Kidney epithelial cell (primary cell): ENCODE measurements at regions not wholly inside any gene's neighbourhood (a gene's known extent, or its start where the extent isn't known, plus 50 kb on each side); places are given as distances from the start of the nearest gene placed in this dataset.

Experiments used
- DNase-seq: peaks from one replicate; pipeline ENCODE4 v3.0.0-alpha.2; 2010; ENCODE audit warnings: low read depth
- H3K27me3 ChIP-seq: 2 replicates; pipeline ENCODE4 v1.6.0; 2011; ENCODE audit warnings: low read length; ENCODE audit not compliant: control insufficient read depth, insufficient read depth
- H3K36me3 ChIP-seq: 2 replicates; pipeline ENCODE4 v1.5.1; 2011; ENCODE audit warnings: low read length; ENCODE audit not compliant: control insufficient read depth, insufficient read depth
- H3K4me3 ChIP-seq: 2 replicates; pipeline ENCODE4 v1.5.1; 2011; ENCODE audit warnings: low read depth, mild to moderate bottlenecking, control low read depth, low read length
- TF ChIP-seq, protein P1 (sequence below): IDR thresholded peaks from 2 replicates; pipeline ENCODE4 v1.5.1; 2011; ENCODE audit warnings: mild to moderate bottlenecking, moderate library complexity, low read length, control low read depth, inconsistent platforms; ENCODE audit not compliant: insufficient read depth, poor library complexity, severe bottlenecking

DNA sequence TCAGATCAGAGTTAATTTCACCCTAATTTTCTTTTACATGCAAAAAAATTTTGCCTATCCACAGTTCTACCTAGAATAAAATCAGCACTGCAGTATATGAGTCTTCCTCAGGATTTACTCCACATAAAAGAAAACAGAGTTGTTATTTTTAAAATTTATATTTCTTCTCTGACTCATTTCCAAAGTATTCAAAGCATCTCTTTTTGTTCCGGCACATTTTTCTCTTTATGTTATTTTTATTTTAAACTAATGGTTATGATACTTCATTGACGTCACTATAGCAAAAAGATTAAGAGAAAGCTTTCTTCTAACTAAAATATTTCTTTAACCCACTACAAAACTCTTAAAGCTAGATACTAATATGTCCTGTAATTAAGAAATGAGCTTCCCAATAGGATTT is 590.4 kb downstream of the PRELID2 start:
- no peaks in the 10 kb centered on the region for H3K36me3 ChIP-seq
- no peaks in the 10 kb centered on the region for H3K27me3 ChIP-seq
- DNase-seq, result no peak
- H3K4me3 ChIP-seq, result no peak overlapping the region
- TF ChIP-seq, protein P1, sequence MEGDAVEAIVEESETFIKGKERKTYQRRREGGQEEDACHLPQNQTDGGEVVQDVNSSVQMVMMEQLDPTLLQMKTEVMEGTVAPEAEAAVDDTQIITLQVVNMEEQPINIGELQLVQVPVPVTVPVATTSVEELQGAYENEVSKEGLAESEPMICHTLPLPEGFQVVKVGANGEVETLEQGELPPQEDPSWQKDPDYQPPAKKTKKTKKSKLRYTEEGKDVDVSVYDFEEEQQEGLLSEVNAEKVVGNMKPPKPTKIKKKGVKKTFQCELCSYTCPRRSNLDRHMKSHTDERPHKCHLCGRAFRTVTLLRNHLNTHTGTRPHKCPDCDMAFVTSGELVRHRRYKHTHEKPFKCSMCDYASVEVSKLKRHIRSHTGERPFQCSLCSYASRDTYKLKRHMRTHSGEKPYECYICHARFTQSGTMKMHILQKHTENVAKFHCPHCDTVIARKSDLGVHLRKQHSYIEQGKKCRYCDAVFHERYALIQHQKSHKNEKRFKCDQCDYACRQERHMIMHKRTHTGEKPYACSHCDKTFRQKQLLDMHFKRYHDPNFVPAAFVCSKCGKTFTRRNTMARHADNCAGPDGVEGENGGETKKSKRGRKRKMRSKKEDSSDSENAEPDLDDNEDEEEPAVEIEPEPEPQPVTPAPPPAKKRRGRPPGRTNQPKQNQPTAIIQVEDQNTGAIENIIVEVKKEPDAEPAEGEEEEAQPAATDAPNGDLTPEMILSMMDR, result no peak

DNA sequence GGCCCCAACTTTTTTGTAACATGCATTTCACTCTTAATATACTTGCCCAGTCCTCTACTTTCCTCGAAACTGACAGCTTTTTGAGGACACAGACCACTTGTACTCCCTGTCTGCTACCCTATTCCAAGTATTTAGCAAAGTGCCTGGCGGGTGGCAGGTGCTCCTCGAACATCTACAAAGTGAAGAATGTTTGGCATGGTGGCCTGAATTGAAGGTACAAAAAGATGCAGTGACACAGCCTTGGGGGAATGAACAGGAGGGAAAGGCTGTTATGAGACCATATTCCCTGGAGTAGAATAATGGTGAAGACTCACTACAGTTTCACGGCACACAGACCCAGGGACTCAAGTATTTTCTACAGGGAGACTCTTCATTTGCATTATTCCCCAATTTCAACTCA is 590.9 kb downstream of the PRELID2 start:
- no peaks in the 10 kb centered on the region for H3K36me3 ChIP-seq
- DNase-seq, result no peak
- no peak overlapping the region for H3K4me3 ChIP-seq
- TF ChIP-seq, protein P1, result no peak
- no peaks in the 10 kb centered on the region for H3K27me3 ChIP-seq

DNA sequence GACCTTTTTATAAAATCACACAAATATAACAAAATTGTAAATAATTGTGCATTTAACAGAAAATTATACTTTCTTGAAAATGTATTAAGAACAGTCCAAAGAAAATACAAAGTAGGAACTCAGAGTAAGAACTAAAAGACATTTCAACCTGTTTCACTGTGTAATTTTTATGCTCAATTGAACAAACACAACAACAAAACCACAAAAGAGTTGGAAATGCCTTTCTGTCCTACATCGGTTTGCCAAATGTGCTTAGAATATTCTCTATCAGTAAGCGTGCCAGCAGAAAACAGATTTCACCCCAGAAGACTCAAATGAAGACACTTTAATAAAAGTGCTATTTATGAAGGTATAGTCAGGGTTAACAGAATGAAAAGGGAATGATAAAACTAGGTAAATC is 592.1 kb downstream of the PRELID2 start:
- no peak for DNase-seq
- H3K36me3 ChIP-seq, result no peaks in the 10 kb centered on the region
- no peak overlapping the region for H3K4me3 ChIP-seq

DNA sequence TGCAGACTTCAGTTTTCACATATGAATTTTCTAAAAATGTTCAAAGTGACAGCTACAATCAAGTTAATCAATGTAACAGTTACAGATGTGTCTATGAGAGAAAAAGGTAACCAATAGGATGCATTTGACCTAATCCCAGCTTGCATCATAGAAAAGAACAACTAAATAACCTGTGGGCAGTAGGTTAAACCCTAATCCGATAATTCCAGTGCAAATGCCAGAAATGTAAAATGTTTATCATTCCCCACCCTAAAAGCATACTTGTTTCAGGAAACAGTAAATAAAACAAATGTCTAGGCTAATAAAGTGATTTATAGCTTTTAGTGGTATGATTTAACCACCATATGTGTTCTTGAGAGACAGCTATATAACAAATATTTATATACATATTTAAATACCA is 592.6 kb downstream of the PRELID2 start:
- no peak overlapping the region for H3K4me3 ChIP-seq
- no peaks in the 10 kb centered on the region for H3K36me3 ChIP-seq
- TF ChIP-seq, protein P1, result no peak
- no peaks in the 10 kb centered on the region for H3K27me3 ChIP-seq
- no peak for DNase-seq

More for the DNA sequence above, 592.1 kb downstream of the PRELID2 start:
- H3K27me3 ChIP-seq, result no peaks in the 10 kb centered on the region
- TF ChIP-seq, protein P1, result no peak

DNA sequence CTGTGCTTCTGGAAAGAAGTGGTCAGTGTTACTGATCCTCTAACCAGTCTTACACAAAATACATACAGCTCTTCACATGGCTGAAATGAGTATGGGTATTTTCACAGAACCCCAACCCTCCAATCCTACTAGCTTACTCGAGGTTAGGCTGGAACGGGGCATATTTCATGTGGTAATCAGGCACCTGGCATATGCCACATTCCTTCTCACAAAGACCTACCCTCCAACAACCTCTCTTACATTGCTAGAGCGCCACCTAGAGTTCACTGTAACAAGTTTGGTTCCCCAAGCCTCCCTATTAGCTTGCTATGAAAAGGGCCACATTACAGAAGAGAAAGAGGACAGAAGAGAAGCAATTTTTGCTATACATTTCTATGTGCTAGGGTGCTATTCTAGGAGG is 597.3 kb downstream of the PRELID2 start:
- no peaks in the 10 kb centered on the region for H3K36me3 ChIP-seq
- peak; percentile 18 for DNase-seq
- H3K27me3 ChIP-seq, result no peaks in the 10 kb centered on the region
- H3K4me3 ChIP-seq, result no peak overlapping the region
- TF ChIP-seq, protein P1, result peak; percentile 69

DNA sequence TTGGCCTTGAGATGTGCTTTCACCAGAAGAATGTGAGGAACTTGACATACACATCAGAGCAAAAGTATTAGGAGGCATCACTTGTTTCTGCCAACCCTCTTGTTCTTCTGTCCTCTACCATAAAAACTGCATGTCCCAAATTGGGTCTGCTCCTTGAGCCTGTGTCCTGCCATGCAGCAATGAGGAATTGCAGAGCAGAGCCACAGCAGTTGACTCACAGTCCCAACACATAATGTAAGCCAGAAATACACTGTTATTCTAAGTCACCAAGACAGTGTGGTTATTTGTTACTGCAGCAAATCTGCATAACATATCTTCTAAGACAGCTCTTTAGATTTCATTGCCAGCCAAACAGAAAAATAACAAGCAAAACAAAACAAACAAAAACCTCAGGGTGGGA is 598.2 kb downstream of the PRELID2 start:
- DNase-seq, result no peak
- Histone ChIP-seq H3K27me3 (no peaks in the 10 kb centered on the region), H3K36me3 (no peaks in the 10 kb centered on the region), H3K4me3 (no peak overlapping the region)
- TF ChIP-seq, protein P1, result no peak
